Endodermal cell (in vitro differentiated cells): ENCODE measurements at regions not wholly inside any gene's neighbourhood (a gene's known extent, or its start where the extent isn't known, plus 50 kb on each side); places are given as distances from the start of the nearest gene placed in this dataset.
A peak's percentile ranks its signal among the peaks of the same experiment; 100 is the strongest.

ENCODE experiments used
- DNase-seq: peaks from one replicate; pipeline ENCODE4 v3.0.0-alpha.2; 2017
- H3K27ac ChIP-seq: 2 replicates; pipeline ENCODE4 v1.5.1; 2013; ENCODE audit warnings: mild to moderate bottlenecking, low read depth, low read length, moderate library complexity
- H3K27me3 ChIP-seq: 2 replicates; pipeline ENCODE4 v1.6.1; 2013; ENCODE audit warnings: mild to moderate bottlenecking, low read length, moderate library complexity; ENCODE audit not compliant: insufficient read depth, control insufficient read depth, poor library complexity, severe bottlenecking
- H3K36me3 ChIP-seq: 2 replicates; pipeline ENCODE4 v1.7.0; 2013; ENCODE audit warnings: mild to moderate bottlenecking, low read length, moderate library complexity; ENCODE audit not compliant: control insufficient read depth, insufficient read depth
- H3K4me1 ChIP-seq: one replicate; pipeline ENCODE4 v1.7.0; 2013; ENCODE audit warnings: low read length; ENCODE audit not compliant: control insufficient read depth, insufficient read depth
- H3K4me3 ChIP-seq: 2 replicates; pipeline ENCODE4 v1.5.1; 2013; ENCODE audit warnings: mild to moderate bottlenecking, low read length, moderate library complexity
- H3K9ac ChIP-seq: 2 replicates; pipeline ENCODE4 v1.6.1; 2013; ENCODE audit warnings: mild to moderate bottlenecking, low read length, moderate library complexity; ENCODE audit not compliant: poor library complexity, severe bottlenecking; ENCODE audit errors: extremely low read depth
- H3K9me3 ChIP-seq: 2 replicates; pipeline ENCODE4 v1.6.1; 2013; ENCODE audit warnings: mild to moderate bottlenecking, low read length, moderate library complexity; ENCODE audit not compliant: control insufficient read depth
- H3K27ac Mint-ChIP-seq: 2 replicates; pipeline ENCODE4 v1.8.0; 2020; ENCODE audit warnings: mixed read lengths
- H3K27me3 Mint-ChIP-seq: 2 replicates; pipeline ENCODE4 v1.8.0; 2021; ENCODE audit warnings: mild to moderate bottlenecking, mixed read lengths; ENCODE audit not compliant: insufficient read depth
- H3K36me3 Mint-ChIP-seq: 2 replicates; pipeline ENCODE4 v1.8.0; 2020; ENCODE audit warnings: low read depth, mixed read lengths
- H3K4me1 Mint-ChIP-seq: 2 replicates; pipeline ENCODE4 v1.8.0; 2020; ENCODE audit warnings: mixed read lengths
- H3K4me3 Mint-ChIP-seq: 2 replicates; pipeline ENCODE4 v1.8.0; 2020; ENCODE audit warnings: mild to moderate bottlenecking, moderate library complexity, mixed read lengths
- H3K9me3 Mint-ChIP-seq: 2 replicates; pipeline ENCODE4 v1.8.0; 2020; ENCODE audit warnings: mild to moderate bottlenecking, mixed read lengths
- WGBS, 2 experiments: methylation state at CpG; one replicate each; pipeline versions ENCODE4 v1.1.5 to v1.1.7; 2013; ENCODE audit warnings: missing lambda C conversion rate in 2 of 2, mixed read lengths in 1 of 2; ENCODE audit not compliant: insufficient coverage in 1 of 2, insufficient read length in 1 of 2; 5-methylcytosine and 5-hydroxymethylcytosine counted together
- TF ChIP-seq, protein P1 (sequence below): fragments of 200-600 bp; sonication (generic); conservative IDR thresholded peaks from 2 replicates; pipeline ENCODE4 v1.5.0; 2021; ENCODE audit warnings: antibody characterized with exemption, mild to moderate bottlenecking

DNA sequence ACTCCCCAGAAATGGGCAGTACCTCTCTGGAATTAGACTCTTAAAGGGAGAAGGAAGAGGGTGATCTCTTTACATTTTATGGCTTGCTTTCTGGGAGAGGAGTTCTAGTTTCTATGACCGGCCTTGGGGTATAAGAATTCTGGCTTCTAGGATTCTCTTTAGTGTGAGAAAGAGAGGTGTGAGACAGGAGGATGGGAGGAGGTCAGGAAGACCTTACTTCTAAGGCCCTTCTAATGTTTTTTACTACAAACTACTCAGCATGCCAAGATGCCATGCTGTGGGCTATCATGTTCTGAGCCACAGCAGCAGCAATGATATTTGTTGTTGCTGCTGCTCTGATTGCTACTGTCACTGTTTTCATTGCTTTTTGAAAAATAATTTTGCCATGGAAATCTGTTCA is 538.3 kb downstream of the SLITRK6 start:
- Mint-ChIP-seq H3K9me3 (no peaks in the 10 kb centered on the region), H3K36me3 (no peaks in the 10 kb centered on the region), H3K4me3 (no peak overlapping the region), H3K4me1 (peaks cover 23% of the 10 kb centered on the region), H3K27ac (peak overlapping the region; percentile 33), H3K27me3 (no peaks in the 10 kb centered on the region)
- Histone ChIP-seq H3K4me1 (no peaks in the 10 kb centered on the region), H3K27ac (no peak overlapping the region), H3K9ac (no peak overlapping the region), H3K4me3 (no peak overlapping the region), H3K9me3 (no peaks in the 10 kb centered on the region), H3K27me3 (no peaks in the 10 kb centered on the region), H3K36me3 (no peaks in the 10 kb centered on the region)
- TF ChIP-seq, protein P1, sequence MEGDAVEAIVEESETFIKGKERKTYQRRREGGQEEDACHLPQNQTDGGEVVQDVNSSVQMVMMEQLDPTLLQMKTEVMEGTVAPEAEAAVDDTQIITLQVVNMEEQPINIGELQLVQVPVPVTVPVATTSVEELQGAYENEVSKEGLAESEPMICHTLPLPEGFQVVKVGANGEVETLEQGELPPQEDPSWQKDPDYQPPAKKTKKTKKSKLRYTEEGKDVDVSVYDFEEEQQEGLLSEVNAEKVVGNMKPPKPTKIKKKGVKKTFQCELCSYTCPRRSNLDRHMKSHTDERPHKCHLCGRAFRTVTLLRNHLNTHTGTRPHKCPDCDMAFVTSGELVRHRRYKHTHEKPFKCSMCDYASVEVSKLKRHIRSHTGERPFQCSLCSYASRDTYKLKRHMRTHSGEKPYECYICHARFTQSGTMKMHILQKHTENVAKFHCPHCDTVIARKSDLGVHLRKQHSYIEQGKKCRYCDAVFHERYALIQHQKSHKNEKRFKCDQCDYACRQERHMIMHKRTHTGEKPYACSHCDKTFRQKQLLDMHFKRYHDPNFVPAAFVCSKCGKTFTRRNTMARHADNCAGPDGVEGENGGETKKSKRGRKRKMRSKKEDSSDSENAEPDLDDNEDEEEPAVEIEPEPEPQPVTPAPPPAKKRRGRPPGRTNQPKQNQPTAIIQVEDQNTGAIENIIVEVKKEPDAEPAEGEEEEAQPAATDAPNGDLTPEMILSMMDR, result no peak
- peak; percentile 67 for DNase-seq
- WGBS, 2 experiments, result 20 to 48% methylated on average over 1 of the region's 1 CpG

DNA sequence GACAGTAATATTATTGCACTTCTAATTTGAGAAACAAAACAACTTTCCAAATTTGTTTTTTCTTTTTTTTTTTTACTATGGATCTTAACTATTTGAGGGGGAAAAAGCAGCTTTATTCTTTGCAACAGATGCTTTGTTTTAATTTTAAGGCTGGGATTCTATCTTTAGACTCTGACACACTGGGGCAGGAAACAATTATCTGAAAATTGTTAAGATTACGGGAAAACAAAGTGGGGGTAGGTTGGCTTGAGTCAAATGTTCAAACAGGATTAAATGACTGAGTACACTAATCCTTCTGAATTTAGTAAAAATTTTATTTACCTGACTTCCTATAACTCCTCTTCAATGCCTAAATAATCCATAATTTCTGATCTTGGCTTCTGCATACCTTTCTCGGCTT is 543.2 kb downstream of the SLITRK6 start:
- no peak overlapping the region for H3K27ac Mint-ChIP-seq
- H3K27me3 Mint-ChIP-seq, result no peaks in the 10 kb centered on the region
- 84 to 100% methylated on average over 2 of the region's 2 CpGs for WGBS, 2 experiments

DNA sequence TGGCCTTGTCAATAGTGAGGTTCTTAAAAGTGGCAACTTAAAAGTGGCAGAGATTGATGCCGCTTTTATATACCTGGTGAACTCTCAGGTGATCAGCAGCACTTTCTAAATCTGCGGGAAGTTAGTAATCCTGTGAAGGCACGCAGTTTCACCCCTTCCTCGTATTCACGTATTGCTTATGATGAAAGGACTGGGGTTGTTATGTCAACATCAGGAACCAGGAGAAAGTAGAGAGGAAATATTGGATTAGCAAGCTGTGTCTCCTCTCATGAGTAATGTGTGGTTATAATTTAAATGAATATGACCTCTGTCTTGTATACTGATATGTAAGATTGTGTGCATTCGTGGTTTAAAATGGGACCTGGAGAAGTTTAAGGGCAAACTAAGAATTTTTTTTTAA is 544.6 kb downstream of the SLITRK6 start:
- H3K4me3 ChIP-seq, result no peak overlapping the region
- H3K9me3 Mint-ChIP-seq, result peaks cover 15% of the 10 kb centered on the region
- H3K4me1 Mint-ChIP-seq, result no peaks in the 10 kb centered on the region
- H3K27me3 Mint-ChIP-seq, result no peaks in the 10 kb centered on the region
- H3K27ac Mint-ChIP-seq, result no peak overlapping the region
- DNase-seq, result no peak
- no peak overlapping the region for H3K4me3 Mint-ChIP-seq
- H3K27ac ChIP-seq, result no peak overlapping the region
- H3K36me3 Mint-ChIP-seq, result no peaks in the 10 kb centered on the region
- no peak overlapping the region for H3K9ac ChIP-seq
- H3K9me3 ChIP-seq, result no peaks in the 10 kb centered on the region
- TF ChIP-seq, protein P1, result no peak
- no peaks in the 10 kb centered on the region for H3K4me1 ChIP-seq
- no peaks in the 10 kb centered on the region for H3K27me3 ChIP-seq
- WGBS, 2 experiments, result 96 to 98% methylated on average over 5 to 6 of the region's 6 CpGs
- H3K36me3 ChIP-seq, result no peaks in the 10 kb centered on the region

More for the DNA sequence above, 543.2 kb downstream of the SLITRK6 start:
- H3K9me3 Mint-ChIP-seq, result peaks cover 15% of the 10 kb centered on the region
- no peak overlapping the region for H3K4me3 ChIP-seq
- H3K4me1 Mint-ChIP-seq, result peaks cover 7% of the 10 kb centered on the region
- no peaks in the 10 kb centered on the region for H3K36me3 Mint-ChIP-seq
- TF ChIP-seq, protein P1, result no peak
- no peaks in the 10 kb centered on the region for H3K4me1 ChIP-seq
- H3K4me3 Mint-ChIP-seq, result no peak overlapping the region
- H3K36me3 ChIP-seq, result no peaks in the 10 kb centered on the region
- no peak for DNase-seq
- H3K27me3 ChIP-seq, result no peaks in the 10 kb centered on the region
- no peak overlapping the region for H3K27ac ChIP-seq
- no peaks in the 10 kb centered on the region for H3K9me3 ChIP-seq
- H3K9ac ChIP-seq, result no peak overlapping the region
